Inflammatory macrophage treated with lipopolysaccharide for 1 hour (primary cell): ENCODE measurements at regions not wholly inside any gene's neighbourhood (a gene's known extent, or its start where the extent isn't known, plus 50 kb on each side); places are given as distances from the start of the nearest gene placed in this dataset.

ENCODE experiments used
- DNase-seq, 2 donors: peaks; one replicate each; pipeline ENCODE4 v3.0.0-alpha.2; 2020 to 2022

DNA sequence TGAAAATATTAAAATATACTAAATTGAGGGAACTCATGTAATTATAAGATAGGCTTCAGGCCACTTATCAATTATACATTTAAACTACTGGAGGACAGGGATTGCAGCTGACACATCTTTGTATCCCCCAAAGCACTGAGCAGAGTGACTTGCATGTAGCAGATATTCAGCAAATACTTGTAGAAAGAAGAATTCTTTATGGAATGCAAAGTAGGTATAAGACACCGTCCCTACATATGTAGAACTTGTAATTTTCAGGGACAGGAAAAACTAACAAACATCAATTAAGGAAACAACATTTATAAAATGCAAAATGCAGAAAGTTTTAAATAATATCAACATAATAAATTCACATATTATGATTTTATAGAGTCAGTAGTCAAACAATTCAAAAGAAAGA is 719.2 kb downstream of the OLFM4 start:
- DNase-seq: no peak

DNA sequence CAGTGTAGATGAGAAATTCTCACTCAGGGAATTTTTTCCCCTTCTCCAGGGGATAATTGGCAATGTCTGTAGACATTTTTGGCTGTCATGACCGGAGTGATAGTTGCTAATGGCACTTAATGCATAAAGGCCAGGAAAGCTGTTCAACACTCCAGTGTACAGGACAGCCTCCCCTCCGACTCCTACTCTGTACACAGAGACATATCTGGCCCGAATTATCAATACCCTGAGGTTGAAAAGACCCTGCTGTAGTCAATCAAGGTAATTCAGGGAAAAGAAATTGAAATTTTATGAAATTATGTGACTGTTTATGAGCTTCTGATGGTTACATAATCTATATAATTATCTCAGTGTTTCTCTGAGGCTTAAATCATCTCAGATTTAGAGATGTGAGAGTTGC is 720.7 kb downstream of the OLFM4 start:
- DNase-seq: no peak

DNA sequence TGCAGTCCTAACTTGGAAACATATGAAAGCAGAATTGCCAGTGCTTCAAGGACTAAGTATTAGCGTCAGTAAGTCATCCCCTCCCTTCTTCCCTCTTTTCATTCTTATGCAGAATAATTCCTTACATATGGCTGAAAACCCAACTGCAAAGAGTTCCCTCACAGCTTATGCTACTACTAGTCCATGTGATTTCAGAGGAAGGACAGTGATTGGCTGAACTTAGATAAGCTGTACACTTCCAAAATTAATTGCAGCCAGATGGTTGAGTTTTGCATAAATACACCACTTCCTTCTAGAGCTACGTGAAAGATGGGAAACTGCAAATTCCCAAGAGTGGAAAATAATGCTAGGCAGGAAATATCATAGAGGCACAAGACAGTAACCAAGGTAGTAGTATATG is 730.4 kb downstream of the OLFM4 start:
- DNase-seq: no peak

DNA sequence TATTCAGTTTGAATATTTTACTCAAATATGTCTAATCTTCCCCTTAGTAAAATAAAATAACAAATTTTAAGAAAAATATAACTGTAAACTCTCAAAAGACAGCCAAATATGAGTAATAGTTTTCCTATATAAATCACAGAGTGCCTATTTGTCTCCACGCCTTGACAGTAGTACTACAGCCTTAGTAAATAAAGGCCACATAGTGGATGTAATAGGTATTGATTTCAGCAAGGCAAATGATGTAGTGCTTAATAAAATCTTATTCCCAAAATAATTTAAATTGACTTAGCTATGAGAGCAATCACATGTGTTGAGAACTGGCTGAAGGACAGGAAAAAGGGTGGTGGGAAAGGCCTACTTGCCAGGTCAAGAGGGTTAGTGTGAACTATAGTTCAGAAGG is 747.2 kb downstream of the OLFM4 start:
- DNase-seq: no peak

DNA sequence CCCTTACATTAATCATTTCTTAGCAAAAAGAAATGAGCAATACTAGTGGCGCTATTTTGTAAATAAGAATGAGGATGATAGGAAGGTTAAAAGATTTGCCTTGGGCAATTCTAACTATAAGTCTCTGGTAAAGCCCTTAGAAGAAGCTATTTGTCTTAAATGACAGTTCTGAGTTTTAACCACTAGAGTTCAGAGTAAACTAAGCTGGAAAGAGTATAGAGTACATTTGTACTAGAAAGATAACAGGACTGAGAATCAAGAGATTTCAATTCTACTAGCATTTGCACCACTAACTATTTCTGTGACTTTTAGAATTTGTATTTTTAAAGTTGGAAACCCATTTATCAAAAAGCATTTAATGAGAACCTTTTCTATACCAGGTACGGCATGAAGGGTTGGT is 750.3 kb downstream of the OLFM4 start:
- no peak for DNase-seq

DNA sequence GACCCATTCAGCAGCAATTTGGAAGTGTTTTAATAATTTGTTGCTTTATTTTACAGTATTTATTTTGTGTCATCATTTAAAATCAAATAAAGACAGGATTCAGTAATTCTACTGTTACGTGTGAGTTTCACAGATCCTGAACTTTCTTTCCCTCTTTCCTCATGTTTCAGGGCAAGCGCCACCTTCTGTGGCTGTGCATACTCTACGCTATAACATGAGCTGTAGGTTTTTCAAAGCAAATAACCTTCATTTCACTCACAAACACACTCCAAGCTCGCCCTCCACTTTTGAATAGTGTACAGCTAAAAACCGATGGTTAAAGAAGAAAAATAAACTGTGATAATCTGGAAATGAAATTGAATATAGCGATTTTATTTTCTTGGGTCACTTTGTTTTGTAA is 753.3 kb downstream of the OLFM4 start:
- DNase-seq: no peak

DNA sequence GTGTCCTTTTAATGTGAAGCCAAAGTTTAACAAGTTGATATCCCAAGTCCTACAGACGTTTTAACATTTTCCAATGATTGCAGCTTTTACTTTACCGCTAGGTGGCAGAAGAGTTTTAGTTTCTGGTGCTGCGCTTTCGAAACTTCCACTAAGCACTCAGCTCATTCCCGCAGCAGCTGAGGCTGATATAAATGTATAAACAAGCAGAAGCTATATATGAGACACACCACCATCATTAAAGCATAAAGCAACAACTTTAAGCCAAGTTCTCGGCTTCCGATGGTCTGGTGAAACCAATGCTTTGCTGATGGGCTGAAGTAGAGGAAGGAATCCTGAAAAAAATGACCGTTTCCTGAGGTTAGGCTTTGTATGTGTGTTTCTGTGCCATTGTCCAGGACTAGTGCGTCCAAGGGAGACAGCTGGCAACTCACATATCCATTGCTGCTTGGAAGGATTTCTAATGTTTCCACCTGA is 753.9 kb downstream of the OLFM4 start:
- DNase-seq: peak; percentile 28 to 71

DNA sequence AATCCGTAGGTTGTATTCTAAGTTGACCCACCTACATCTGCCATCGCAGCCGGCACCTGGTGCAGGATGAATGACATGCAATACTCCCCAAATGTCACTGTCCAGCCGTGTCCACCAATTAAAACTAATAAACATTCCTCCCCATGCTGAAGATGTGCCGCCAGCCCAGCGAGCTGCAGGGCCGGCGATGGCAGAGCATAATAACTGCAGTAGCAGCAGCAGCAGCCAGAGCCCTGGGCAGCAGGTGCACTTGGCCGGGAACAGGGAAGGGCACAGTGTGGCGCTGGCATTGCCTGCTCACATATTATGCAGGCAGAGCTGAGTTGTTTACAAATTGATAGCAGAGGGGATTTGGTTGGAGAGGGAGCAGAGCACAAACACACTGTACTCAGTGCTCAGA is 754.9 kb downstream of the OLFM4 start:
- DNase-seq: no peak

DNA sequence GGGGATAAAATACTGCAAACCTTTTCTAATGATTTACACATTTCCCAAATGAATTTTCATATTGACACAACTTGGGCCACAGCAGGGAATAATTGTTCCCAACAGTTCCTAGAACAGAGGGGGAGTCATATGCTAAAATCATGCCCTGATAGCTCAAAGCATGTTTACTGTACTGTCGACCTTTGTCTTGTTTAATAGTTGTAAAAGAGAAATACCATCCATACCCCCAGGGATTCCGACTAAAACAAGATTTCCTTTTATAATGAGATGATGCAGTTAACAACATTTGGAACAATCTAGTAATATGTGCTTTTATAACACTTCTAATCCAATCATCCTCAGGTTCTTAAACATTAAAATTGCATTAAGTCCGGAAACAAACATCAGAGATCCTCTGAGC is 759.7 kb downstream of the OLFM4 start:
- no peak for DNase-seq

DNA sequence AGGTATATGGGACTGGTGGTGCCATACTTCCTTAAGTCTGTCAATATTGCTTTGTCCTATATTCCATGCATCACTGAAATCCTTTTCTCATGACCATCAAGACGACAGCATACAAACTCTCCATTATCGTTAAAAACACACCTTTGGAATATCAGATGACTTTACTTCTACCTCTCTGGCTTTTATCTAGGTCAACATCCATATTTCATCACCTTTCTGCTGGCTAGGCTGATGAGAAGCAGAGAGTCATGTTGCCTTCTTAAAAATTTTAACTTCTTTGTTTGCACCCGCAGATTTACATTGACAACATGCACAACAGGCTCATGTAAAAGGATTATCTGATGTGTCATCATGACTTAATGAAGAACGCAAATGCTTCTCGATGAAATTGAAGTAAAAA is 771.4 kb downstream of the OLFM4 start:
- no peak for DNase-seq

DNA sequence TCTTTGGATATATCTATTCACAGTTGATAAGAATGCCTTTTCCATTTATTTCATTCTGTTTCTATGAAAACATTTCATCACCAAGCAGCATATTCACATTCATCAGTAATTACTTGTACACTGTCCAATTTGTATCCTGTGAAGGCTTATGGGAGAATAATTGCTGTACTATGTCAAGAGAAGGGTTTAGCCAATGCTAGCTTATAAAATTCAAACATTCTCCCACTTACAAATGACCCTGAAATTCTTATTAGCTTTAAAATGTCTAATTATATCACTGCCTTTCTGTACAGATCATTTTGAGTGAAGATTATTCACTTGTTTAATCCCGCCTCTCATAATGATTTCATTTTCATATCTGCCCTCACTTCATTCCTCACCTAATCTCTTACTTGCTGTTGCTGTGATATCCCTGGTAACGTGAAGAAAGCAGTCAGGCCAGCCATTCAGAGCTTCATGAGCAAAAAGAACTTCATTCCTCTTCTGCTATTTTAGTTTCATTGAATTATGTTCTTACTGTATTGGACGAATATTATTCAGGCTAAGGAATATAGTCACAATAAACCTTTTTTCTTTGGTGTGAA is 778.7 kb downstream of the OLFM4 start:
- no peak for DNase-seq

DNA sequence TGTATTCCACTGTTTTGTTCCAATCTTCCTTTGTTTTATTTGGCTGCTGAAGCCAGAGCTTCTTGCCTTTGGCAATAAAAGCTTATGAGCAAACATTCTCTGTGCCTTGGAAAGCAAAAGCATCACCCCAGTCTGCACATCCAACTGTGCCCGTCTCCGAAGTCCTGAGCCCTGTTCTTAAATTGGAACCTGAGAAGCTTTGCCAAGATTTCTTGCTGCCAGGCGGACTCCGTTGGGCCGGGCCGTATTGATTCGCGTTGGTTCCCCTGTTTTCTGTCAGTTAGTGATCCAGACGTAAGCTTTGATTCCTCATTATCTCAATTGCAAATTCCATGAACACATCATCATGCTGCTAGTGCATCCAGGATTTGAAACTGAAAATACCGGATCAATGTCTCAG is 793.0 kb downstream of the OLFM4 start:
- no peak for DNase-seq

DNA sequence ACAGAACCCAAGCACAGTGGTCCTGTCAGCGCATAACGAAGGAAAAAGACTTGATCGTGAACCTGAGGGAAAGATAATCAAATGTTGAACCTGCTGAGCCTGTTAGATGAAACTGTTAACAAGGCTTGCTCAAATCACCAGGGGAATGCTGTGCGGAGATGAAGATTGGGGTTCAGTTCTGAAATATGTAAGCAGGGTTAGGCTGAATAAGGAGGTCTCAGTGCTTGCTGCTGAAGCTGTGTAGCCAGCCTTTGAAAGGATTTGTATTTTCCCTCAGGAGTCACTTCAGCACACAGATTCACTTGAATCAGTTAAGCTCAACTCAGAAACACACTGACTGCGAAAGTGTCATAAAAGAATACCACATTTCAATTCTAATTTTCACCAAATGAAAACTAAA is 793.5 kb downstream of the OLFM4 start:
- DNase-seq: no peak

DNA sequence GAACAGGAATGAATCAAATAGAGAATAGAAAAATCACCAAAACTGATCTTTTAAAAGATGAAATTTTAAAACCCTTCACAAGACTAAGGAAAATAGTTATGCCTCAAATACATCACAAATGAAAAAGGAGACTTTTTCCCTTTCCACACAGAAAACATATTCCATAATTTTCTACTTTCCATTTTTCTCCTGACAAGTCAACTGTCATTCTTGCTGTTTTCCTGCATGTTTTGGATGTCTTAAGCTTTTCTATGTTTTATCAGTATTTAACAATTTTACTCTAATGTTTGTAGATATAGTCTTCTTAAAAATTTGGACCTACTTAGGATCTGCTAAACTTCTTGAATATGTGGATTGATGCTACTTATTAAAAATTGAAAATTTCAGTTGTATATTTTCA is 810.8 kb downstream of the OLFM4 start:
- no peak for DNase-seq

DNA sequence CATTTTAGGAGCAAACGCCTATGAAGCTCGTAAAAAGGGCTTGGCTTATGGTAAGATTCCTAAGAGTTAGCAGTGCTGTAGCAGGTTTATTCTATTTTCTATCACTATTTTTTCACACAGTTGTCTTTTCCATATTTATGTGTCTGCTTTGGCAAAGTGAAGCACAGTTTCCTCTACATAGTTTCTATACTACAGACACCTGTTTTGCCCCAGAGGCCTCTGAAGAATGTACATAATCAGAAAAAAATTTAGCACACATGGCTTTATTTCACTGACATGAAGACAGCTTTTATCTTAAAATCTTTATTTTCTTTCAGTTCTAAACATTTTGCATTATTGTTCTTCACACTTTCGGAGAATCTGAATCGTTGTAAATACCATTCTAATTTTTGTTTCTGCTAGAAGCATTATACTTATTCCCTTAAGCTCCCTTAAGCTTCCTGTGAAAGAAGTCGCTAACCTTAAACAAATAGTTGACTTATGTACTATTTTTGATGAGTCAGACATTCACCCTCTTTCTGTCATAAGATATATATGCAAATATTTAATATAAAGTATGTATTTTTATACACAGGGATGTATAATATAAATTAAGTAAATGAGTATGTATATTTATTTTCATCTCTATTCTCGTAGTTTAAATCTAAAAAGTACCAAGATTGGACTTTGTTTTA is 816.0 kb downstream of the OLFM4 start:
- DNase-seq: no peak

DNA sequence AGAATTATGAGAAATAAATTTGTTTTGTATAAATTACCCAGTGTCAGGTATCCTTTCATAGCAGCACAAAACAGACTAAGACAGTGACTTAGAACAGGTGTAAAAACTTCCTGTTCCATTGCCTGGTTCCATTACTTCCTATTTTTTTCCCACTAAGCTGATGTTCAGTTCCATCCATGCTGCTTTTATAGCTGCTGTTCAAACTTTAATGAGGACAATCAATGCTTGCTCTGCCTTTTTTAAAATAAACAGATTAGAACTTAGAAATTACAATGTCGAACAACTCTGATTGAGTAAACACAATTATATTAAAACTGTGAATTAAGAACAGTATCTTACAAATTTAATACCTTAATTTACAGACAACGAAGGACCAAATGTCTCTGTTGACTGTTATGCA is 818.9 kb downstream of the OLFM4 start:
- no peak for DNase-seq

DNA sequence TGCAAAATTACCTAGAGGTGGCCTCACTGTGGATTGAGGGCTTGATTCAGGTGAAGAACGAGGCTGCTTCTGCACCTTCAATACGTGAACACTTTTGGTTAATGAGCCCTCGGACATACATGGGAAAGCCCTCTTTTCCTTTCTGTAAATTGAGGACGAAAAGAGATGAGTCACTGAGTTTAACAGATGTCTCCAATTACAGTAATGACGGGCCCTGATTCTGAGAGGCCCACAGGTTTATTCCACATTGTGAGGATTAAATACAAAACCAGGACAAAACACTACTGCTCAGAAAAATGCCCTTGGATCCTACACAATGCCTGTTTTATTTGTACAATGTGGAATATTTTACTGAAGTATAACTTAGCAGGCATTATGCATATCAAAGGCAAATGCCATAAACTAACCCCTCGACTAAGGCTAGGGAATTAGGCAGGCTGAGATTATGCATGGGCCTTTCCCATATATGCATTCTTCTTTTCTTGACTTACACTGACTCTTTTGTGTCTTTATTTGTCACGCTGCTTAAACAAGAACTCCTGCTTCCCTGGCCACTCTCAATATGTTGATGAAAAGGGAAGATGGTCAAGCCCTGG is 819.9 kb downstream of the OLFM4 start:
- DNase-seq: no peak

DNA sequence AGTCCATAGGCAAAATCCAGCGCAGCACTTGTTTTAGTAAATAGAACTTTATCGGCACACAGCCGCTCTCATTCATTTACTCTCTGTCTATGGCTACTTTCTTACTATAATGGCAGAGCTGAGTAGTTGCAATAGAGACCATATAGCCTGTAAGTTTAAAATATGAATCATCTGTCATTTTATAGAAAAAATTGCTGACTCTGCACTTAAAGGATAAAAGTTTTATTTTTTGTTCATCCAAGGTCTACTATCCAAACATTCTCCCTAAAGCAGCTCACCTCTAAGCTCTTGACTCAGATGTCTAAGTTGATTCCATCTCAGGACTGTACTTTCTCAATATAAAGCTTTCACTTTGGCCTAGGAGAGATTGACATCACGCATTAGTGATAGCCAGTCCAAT is 825.7 kb downstream of the OLFM4 start:
- DNase-seq: no peak

DNA sequence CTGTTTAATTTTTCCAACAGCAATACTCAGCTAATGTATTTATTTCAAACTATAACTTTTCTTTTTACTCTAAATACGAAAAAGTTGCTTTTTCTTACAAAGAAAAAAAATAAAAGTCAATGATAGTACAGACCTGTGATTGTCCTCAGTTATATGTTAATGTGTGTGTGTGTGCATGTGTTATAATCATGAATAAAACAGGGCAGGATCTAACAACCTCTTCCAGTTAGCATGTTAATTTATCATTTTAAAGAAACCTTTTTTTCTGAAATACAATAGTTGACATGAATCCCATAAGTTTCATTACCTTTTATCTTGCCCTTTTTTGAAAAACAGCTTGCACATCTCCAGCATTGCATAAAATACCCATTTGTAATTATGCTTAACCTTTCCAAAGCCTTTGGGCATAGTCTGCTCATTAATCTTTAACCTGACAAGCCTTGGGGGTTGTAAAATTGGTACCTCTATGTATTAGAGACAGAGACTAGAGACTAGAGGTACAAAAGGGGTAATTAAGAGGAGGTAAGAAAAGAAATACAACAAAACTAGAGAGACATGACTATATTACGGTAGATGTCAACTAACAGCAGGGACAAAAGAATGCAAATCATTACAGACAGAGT is 828.1 kb downstream of the OLFM4 start:
- no peak for DNase-seq

DNA sequence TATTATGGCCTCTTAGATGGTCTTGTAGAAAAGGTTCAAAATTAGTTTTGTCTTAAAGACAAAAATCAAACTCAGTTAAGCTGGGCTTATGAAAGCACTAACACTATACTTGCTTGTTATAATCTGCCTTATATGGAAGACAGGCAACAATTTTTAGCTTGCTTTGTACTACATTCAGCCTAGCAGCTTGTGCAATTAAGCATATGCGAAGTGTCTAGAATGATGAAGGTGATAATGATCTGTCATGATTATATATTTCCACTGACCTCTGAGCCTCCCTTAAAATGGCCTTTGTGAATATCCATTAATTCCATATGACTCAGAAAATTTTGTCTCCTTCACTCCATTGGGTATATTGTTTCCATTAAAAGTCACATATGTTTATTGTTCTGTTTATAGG is 834.9 kb downstream of the OLFM4 start:
- no peak for DNase-seq

DNA sequence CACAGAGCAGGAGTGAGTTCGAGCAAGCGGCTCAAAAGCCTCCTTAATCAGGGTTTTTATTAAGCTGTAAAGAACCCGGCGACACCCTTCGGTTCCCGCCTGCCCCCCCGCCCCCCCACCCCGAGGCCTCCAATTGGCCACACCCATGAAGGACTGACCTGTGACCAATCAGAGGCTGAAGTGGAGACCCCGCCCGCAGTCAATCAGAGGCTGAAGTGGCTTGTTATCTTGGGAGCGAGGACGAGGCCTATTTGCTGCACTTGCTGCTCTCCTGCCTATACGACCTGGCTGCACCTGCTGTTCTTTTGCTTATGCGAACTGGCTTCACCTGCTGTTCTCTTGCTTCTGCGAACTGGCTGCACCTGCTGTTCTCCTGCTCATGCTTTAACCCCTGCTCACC is 844.9 kb downstream of the OLFM4 start:
- no peak for DNase-seq

DNA sequence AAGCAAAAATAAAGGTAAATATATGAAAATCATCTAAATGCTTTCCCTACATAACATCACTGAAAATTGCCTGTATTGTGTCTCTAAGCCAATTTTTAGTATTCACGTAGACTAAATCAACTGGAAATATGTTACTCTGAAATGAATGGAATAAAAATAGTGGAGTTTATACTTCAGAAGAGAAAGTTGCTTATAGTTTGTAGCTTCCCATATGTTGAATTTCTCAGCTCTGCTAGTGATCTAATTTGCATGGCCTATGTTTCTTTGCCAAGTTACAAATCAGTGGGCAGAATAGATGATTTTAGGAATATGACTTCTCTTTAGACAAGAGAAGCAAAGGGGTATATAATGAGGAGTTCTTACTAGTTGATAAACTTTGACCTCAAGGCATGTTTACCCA is 850.2 kb downstream of the OLFM4 start:
- no peak for DNase-seq

DNA sequence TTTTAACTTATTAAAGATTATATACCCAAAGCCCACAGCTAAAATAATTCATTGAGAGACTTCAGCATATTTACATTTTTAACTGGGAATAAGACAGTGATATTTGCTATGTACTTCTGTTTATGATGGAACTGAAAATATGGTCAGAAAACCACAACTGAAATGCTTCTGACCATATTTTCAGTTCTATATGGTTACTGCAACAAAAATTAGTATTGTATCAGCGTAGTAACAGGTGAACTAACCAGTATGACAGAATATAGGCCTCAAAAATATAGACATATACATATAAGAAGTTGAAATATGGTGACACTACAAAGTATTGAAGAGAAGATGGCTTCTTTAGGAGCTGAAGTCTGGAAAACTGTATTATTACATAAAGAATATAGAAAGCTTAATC is 857.4 kb downstream of the OLFM4 start:
- no peak for DNase-seq

DNA sequence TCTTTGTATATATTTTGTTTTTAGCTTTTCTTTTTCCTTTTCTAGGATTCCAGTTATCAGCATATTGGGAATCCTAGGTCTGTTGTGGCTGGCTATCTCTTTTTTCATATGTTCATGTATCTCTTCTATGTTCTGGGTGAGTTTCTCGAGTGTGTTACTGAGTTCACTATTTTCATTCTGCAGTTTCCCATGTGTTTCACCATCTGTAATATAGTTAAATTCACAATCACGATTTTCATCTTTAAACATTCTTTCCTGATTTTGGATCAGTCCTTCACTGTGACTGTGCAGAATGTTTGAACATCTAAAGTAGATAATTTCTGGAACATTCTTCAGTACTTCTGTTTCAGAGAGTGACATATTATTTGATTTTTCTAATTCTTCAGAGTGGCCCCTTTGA is 862.1 kb downstream of the OLFM4 start:
- no peak for DNase-seq
